Activated CD8-positive, alpha-beta memory T cell treated with anti-CD3 and anti-CD28 coated beads, Interleukin-2, amount 10 ng/mL, durations not matched to agents 7 days and 5 days (primary cell): ENCODE measurements at regions not wholly inside any gene's neighbourhood (a gene's known extent, or its start where the extent isn't known, plus 50 kb on each side); places are given as distances from the start of the nearest gene placed in this dataset.
"Not testable (repeated sequence)": the region's sequence is repeated elsewhere in the genome, so short reads cannot be mapped to it uniquely, and the experiment has no call there.

Source experiments
- ATAC-seq: fragments of 150-1000 bp; cut with Tn5 transposase; one replicate; pipeline ENCODE4 v1.10.0; 2021; ENCODE audit warnings: moderate library complexity
- CTCF ChIA-PET: fragments of 350-600 bp; sonication (Branson Sonifier 250); formaldehyde crosslinking; loops from one replicate; lab custom pipeline; 2021; ENCODE audit warnings: antibody characterized with exemption; lab: Charles Lee
- DNase-seq: peaks from one replicate; pipeline ENCODE4 v3.0.0-alpha.2; 2020
- H3K27ac Mint-ChIP-seq: one replicate; pipeline ENCODE4 v1.8.0; 2021; ENCODE audit warnings: mild to moderate bottlenecking, mixed read lengths
- H3K27me3 Mint-ChIP-seq: one replicate; pipeline ENCODE4 v1.8.0; 2021; ENCODE audit warnings: mixed read lengths
- H3K36me3 Mint-ChIP-seq: one replicate; pipeline ENCODE4 v1.8.0; 2021; ENCODE audit warnings: mild to moderate bottlenecking, mixed read lengths
- H3K4me1 Mint-ChIP-seq: one replicate; pipeline ENCODE4 v1.8.0; 2021; ENCODE audit warnings: mixed read lengths
- H3K4me3 Mint-ChIP-seq: one replicate; pipeline ENCODE4 v1.8.0; 2021; ENCODE audit warnings: mild to moderate bottlenecking, moderate library complexity, mixed read lengths
- H3K9me3 Mint-ChIP-seq: one replicate; pipeline ENCODE4 v1.8.0; 2022; ENCODE audit warnings: low read depth, mixed read lengths

DNA sequence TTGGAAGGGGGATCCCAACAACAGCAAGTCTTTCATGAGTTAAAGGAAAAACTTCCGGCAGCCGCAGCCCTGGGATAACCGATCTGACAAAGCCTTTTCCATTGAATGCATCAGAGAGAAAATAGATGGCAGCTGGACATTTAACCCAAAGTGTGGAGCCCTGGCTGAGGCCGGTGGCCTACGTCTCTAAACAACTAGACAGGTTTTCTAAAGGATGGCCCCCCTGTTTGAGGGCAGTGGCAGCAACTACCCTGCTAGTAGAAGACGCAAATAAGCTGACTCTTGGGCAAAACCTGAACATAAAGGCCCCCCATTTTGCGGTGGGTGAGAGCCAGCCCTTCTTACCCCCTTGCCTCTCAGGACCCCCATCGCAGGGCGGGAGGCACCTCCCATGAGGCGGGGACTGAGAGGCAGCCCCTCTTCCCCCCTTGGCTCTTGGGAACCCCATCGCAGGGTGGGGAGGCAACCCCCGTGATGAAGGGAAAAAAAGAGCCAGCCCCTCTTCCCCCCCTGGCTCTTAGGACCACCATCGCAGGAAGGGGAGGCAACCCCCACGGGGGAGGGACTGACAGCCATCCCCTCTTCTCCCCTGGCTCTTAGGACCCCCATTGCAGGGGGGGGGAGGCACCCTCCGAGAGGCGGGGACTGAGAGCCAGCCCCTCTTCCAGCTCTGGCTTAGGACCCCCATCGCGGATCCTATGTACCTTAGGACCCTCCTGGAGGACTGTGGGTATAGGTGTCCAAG lies 2422.9 kb upstream of the PCDH20 start:
- Mint-ChIP-seq H3K27me3 (no peaks in the 10 kb centered on the region), H3K27ac (no peak overlapping the region), H3K9me3 (peaks cover 3% of the 10 kb centered on the region), H3K36me3 (no peaks in the 10 kb centered on the region), H3K4me3 (no peak overlapping the region), H3K4me1 (no peaks in the 10 kb centered on the region)
- ATAC-seq (no peak), DNase-seq (no peak)
- CTCF ChIA-PET = no interaction called here

DNA sequence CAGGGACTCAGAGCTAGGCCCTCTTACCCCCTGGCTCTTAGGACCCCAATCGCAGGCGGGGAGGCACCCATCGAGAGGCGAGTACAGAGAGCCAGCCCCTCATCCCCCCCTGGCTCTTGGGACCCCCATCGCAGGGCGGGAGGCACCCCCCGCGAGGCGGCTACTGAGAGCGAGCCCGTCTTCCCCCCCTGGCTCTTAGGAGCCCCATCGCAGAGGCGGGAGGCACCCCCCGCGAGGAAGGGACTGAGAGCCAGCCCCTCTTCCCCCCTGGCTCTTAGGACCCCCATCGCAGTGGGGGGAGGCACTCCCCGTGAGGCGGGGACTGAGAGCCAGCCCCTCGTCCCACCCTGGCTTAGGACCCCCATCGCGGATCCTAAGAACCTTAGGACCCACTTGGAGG lies 2422.1 kb upstream of the PCDH20 start:
- H3K4me1 Mint-ChIP-seq, H3K27me3 Mint-ChIP-seq, H3K36me3 Mint-ChIP-seq, ATAC-seq, CTCF ChIA-PET, H3K4me3 Mint-ChIP-seq, DNase-seq, H3K9me3 Mint-ChIP-seq, H3K27ac Mint-ChIP-seq: not testable (repeated sequence)

DNA sequence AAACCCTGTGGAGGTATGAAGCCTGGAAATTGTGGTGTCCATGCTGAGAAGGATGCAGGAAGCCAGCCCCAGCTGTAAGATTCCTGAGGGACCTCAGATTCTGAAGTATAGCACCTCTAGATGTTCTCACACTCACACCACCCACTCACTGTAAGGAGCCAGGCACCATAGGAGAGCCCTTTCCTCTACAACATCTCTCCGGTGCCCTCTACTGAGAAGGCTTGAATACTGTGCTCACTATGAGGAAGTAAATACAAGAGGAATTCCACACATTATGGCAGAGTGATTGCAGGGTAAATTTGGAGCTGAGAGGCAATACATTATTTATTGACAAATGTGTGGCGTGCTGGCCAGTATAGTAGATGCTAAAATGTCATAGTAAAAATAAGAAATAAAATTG lies 2414.0 kb upstream of the PCDH20 start:
- H3K27me3 Mint-ChIP-seq, H3K4me1 Mint-ChIP-seq, H3K27ac Mint-ChIP-seq, H3K9me3 Mint-ChIP-seq, CTCF ChIA-PET, H3K4me3 Mint-ChIP-seq, H3K36me3 Mint-ChIP-seq, ATAC-seq, DNase-seq: not testable (repeated sequence)

DNA sequence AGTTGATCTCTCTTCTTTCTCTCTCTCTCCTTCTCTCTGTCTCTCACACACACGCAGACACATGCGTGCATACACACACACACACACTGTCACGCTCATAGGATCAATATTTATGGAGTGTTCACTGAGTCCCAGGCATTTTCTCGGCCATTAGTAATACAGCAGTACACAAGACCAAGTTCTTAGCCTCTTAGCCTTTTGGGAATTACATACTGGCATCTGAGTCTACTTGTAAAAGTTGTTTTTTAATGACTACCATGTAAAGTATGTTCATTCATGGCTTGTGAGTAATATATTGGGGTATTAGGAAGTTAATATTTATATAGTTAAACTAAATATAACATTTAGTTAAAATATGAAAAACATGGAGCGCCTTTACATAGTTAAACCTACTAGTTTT lies 2406.1 kb upstream of the PCDH20 start:
- H3K27ac Mint-ChIP-seq, CTCF ChIA-PET, DNase-seq, ATAC-seq, H3K4me1 Mint-ChIP-seq, H3K4me3 Mint-ChIP-seq, H3K36me3 Mint-ChIP-seq, H3K27me3 Mint-ChIP-seq, H3K9me3 Mint-ChIP-seq: not testable (repeated sequence)

DNA sequence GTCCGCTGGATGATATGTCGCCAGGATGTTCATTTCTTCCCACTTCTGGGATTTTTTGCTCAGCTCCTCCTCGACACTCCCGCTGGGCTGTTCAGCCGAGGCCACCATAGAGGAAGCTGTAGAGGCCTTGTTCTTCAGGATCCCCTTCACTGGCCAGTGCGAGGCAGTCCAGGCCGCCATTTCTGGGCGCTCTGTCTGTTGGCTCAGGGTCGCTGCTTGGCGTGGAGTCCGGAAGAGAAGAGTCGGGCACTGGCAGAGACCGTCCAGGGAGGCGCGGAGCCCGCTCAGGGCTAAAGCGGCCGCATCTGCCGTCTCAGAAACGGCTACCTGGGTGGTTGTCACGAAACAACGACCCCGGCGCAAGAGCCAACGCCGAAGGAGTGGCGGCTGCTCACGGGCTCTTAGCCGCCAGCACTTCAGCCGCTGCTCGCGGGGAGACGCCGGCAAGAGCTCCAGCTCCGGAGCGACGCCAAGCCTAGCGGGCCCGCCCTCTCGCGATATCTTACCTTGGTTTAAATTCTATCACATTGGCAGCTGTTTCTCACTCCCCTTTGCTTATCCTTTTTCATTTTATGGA lies 2395.9 kb upstream of the PCDH20 start:
- CTCF ChIA-PET, ATAC-seq, H3K27me3 Mint-ChIP-seq, DNase-seq, H3K36me3 Mint-ChIP-seq, H3K27ac Mint-ChIP-seq, H3K4me1 Mint-ChIP-seq, H3K9me3 Mint-ChIP-seq, H3K4me3 Mint-ChIP-seq: not testable (repeated sequence)

DNA sequence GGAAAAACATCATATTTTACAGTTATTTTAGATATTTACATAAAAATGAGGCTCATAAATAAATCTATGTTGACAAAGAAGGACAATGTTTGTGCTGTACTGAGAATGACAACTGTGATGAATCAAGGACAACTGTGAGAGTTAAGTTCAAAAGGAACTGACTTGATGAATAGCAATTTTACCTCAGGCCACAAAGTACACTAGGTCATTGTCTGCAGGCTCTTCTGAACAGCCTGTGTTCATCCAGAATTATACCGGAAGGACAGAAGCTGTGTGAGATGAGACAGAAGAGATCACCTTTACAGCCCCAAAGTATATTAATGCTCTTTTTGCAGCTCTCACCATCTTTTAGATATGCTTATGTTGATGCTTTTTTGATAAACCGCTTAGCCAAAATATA lies 2375.5 kb upstream of the PCDH20 start:
- ATAC-seq, CTCF ChIA-PET, H3K9me3 Mint-ChIP-seq, H3K36me3 Mint-ChIP-seq, DNase-seq, H3K4me1 Mint-ChIP-seq, H3K27ac Mint-ChIP-seq, H3K4me3 Mint-ChIP-seq, H3K27me3 Mint-ChIP-seq: not testable (repeated sequence)

DNA sequence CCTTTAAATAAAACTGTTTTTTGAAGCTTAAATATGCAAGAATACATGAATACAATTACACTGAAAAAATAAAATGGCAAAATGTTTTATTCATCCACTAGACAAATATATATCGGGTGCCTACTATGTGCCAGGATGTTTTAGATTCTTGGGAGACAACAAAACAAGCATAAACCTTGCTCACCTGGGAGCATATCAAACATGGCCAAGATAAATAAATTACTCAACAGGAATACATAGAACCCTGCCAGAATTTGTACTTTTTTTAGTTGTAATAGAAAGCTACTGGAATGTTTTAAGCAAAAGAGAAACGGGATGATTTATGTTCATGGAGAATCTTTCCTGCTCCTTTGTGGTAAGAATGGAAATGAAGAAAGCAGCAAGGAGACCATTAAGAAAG lies 2358.5 kb upstream of the PCDH20 start:
- Mint-ChIP-seq H3K4me3 (no peak overlapping the region), H3K36me3 (no peaks in the 10 kb centered on the region), H3K4me1 (no peaks in the 10 kb centered on the region), H3K27me3 (no peaks in the 10 kb centered on the region), H3K27ac (no peak overlapping the region), H3K9me3 (peaks cover 2% of the 10 kb centered on the region)
- DNase-seq (no peak), ATAC-seq (no peak)
- CTCF ChIA-PET = no interaction called here

DNA sequence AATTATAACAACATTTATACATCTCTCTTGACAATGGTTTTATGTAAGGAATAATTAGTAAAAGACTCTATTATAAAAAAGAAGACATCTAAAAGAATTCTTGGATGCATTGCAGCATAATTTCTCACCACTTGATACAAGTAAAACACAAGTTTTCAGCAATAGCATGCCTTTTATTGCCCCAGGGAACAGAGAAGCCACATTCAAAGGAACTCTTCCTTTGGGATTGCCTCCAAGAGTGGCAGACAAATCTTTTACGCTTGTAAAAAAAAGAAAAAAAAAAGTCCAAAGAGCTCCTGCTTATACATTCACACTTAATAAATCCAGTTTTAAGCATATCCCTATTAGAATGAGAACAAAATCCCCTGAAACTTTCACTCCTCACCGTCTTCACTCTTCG lies 2357.8 kb upstream of the PCDH20 start:
- no peak for DNase-seq
- Mint-ChIP-seq H3K27me3 (no peaks in the 10 kb centered on the region), H3K4me1 (no peaks in the 10 kb centered on the region), H3K27ac (no peak overlapping the region), H3K9me3 (peaks cover 2% of the 10 kb centered on the region), H3K4me3 (no peak overlapping the region), H3K36me3 (no peaks in the 10 kb centered on the region)
- CTCF ChIA-PET = no interaction called here
- no peak for ATAC-seq

DNA sequence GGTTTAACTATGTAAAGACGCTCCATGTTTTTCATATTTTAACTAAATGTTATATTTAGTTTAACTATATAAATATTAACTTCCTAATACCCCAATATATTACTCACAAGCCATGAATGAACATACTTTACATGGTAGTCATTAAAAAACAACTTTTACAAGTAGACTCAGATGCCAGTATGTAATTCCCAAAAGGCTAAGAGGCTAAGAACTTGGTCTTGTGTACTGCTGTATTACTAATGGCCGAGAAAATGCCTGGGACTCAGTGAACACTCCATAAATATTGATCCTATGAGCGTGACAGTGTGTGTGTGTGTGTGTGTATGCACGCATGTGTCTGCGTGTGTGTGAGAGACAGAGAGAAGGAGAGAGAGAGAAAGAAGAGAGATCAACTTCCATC lies 2342.0 kb upstream of the PCDH20 start:
- H3K4me3 Mint-ChIP-seq, ATAC-seq, H3K27me3 Mint-ChIP-seq, H3K4me1 Mint-ChIP-seq, CTCF ChIA-PET, H3K9me3 Mint-ChIP-seq, H3K27ac Mint-ChIP-seq, DNase-seq, H3K36me3 Mint-ChIP-seq: not testable (repeated sequence)

DNA sequence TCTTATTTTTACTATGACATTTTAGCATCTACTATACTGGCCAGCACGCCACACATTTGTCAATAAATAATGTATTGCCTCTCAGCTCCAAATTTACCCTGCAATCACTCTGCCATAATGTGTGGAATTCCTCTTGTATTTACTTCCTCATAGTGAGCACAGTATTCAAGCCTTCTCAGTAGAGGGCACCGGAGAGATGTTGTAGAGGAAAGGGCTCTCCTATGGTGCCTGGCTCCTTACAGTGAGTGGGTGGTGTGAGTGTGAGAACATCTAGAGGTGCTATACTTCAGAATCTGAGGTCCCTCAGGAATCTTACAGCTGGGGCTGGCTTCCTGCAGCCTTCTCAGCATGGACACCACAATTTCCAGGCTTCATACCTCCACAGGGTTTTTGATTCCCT lies 2334.2 kb upstream of the PCDH20 start:
- H3K4me3 Mint-ChIP-seq, CTCF ChIA-PET, ATAC-seq, H3K27me3 Mint-ChIP-seq, H3K27ac Mint-ChIP-seq, DNase-seq, H3K36me3 Mint-ChIP-seq, H3K9me3 Mint-ChIP-seq, H3K4me1 Mint-ChIP-seq: not testable (repeated sequence)

DNA sequence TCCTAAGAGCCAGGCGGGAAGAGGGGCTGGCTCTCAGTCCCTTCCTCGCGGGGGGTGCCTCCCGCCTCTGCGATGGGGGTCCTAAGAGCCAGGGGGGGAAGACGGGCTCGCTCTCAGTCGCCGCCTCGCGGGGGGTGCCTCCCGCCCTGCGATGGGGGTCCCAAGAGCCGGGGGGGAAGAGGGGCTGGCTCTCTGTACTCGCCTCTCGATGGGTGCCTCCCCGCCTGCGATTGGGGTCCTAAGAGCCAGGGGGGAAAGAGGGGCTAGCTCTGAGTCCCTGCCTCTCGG lies 2326.1 kb upstream of the PCDH20 start:
- CTCF ChIA-PET = interaction anchor here (0.7 kb wide), 1 partner anchor 1604 kb away, joined by 4 read pairs; no protein-coding TSS in a partner anchor
- ATAC-seq, H3K9me3 Mint-ChIP-seq, H3K4me3 Mint-ChIP-seq, H3K27me3 Mint-ChIP-seq, H3K4me1 Mint-ChIP-seq, H3K27ac Mint-ChIP-seq, H3K36me3 Mint-ChIP-seq, DNase-seq: not testable (repeated sequence)

DNA sequence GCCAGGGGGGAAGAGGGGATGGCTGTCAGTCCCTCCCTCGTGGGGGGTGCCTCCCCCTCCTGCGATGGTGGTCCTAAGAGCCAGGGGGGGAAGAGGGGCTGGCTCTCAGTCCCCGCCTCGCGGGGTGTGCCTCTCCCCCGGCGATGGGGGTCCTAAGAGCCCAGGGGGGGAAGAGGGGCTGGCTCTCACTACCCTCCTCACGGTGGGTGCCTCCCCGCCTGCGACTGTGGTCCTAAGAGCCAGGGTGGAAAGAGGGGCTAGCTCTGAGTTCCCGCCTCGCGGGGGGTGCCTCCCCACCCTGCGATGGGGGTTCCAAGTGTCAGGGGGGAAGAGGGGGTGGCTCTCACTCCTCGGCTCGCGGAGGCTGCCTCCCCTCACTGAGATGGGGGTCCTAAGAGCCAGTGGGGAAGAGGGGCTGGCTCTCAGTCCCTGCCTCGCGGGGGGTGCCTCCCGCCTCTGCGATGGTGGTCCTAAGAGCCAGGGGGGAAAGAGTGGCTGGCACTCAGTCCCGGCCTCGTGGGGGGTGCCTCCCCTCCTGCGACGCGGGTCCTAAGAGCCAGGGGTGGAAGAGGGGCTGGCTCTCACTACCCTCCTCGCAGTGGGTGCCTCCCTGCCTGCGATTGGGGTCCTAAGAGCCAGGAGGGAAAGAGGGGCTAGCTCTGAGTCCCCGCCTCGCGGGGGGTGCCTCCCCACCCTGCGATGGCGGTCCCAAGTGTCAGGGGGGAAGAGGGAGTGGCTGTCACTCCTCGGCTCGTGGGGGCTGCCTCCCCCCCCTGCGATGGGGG lies 2325.6 kb upstream of the PCDH20 start:
- Mint-ChIP-seq H3K27ac (no peak overlapping the region), H3K4me1 (no peaks in the 10 kb centered on the region), H3K9me3 (peaks cover 4% of the 10 kb centered on the region), H3K27me3 (no peaks in the 10 kb centered on the region), H3K36me3 (no peaks in the 10 kb centered on the region), H3K4me3 (no peak overlapping the region)
- DNase-seq (no peak), ATAC-seq (no peak)
- CTCF ChIA-PET = interaction anchor here (0.7 kb wide), 1 partner anchor 1604 kb away, joined by 4 read pairs; no protein-coding TSS in a partner anchor

DNA sequence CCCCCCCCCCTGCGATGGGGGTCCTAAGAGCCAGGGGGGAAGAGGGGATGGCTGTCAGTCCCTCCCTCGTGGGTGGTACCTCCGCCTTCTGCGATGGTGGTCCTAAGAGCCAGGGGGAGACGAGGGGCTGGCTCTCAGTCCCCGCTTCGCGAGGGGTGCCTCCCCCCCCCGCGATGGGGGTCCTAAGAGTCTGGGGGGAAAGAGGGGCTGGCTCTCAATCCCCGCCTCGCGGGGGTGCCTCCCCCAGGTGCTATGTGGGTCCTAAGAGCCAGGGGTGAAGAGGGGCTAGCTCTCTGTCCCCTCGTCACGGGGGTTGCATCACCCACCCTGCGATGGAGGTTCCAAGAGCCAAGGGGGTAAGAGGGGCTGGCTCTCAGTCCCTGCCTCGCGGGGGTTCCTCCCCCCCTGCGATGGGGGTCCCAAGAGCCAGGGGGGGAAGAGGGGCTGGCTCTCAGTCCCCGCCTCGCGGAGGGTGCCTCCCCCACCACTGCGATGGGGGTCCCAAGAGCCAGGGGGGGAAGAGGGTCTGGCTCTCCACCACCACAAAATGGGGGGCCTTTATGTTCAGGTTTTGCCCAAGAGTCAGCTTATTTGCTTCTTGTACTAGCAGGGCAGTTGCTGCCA lies 2323.6 kb upstream of the PCDH20 start:
- CTCF ChIA-PET, H3K4me1 Mint-ChIP-seq, H3K27me3 Mint-ChIP-seq, DNase-seq, H3K27ac Mint-ChIP-seq, H3K4me3 Mint-ChIP-seq, H3K36me3 Mint-ChIP-seq, H3K9me3 Mint-ChIP-seq, ATAC-seq: not testable (repeated sequence)

DNA sequence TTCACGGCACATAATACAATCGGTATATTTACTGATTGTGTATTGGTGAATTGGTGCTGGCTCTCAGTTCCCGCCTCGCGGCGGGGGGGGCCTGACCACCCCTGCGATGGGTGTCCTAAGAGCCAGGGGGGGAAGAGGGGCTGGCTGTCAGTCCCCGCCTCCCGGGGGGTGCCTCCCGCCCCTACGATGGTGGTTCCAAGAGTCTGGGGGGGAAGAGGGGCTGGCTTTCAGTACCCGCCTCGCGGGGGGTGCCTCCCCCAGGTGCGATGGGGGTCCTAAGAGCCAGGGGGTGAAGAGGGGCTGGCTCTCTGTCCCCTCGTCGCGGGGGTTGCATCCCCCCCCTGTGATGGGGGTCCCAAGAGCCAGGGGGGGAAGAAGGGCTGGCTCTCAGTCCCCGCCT lies 2321.8 kb upstream of the PCDH20 start:
- H3K4me3 Mint-ChIP-seq = no peak overlapping the region
- no peaks in the 10 kb centered on the region for H3K36me3 Mint-ChIP-seq
- DNase-seq = no peak
- no peaks in the 10 kb centered on the region for H3K27me3 Mint-ChIP-seq
- peaks cover 4% of the 10 kb centered on the region for H3K9me3 Mint-ChIP-seq
- no peak overlapping the region for H3K27ac Mint-ChIP-seq
- no peak for ATAC-seq
- H3K4me1 Mint-ChIP-seq = no peaks in the 10 kb centered on the region
- CTCF ChIA-PET = no interaction called here
